IPS DF 6.9 (cell line): ENCODE measurements at regions not wholly inside any gene's neighbourhood (a gene's known extent, or its start where the extent isn't known, plus 50 kb on each side); places are given as distances from the start of the nearest gene placed in this dataset.

Source experiments
- DNase-seq: peaks from one replicate; pipeline ENCODE4 v3.0.0-alpha.2; 2013; ENCODE audit warnings: low read depth, low spot score
- H3K27ac ChIP-seq: one replicate; pipeline ENCODE4 v1.5.1; 2013; ENCODE audit warnings: low read length, control low read depth
- H3K27me3 ChIP-seq: 2 replicates; pipeline ENCODE4 v1.6.1; 2013; ENCODE audit warnings: mild to moderate bottlenecking, low read length; ENCODE audit not compliant: control insufficient read depth, insufficient read depth
- H3K36me3 ChIP-seq: 2 replicates; pipeline ENCODE4 v1.6.1; 2013; ENCODE audit warnings: low read length; ENCODE audit not compliant: control insufficient read depth, insufficient read depth
- H3K4me1 ChIP-seq: 2 replicates; pipeline ENCODE4 v1.6.1; 2013; ENCODE audit warnings: low read length; ENCODE audit not compliant: control insufficient read depth, insufficient read depth
- H3K4me3 ChIP-seq: 2 replicates; pipeline ENCODE4 v1.5.1; 2013; ENCODE audit warnings: mild to moderate bottlenecking, low read length
- H3K9me3 ChIP-seq: 2 replicates; pipeline ENCODE4 v1.6.1; 2013; ENCODE audit warnings: low read length, inconsistent platforms; ENCODE audit not compliant: control insufficient read depth, insufficient read depth
- WGBS: extraction: QIAGEN DNeasy Blood & Tissue Kit; methylation state at CpG from one replicate; pipeline ENCODE4 v1.1.7; 2013; ENCODE audit warnings: mixed read lengths, missing lambda C conversion rate; ENCODE audit not compliant: insufficient read length, insufficient coverage; 5-methylcytosine and 5-hydroxymethylcytosine counted together

GRCh38 chr11:59302991-59303390 lies 55.7 kb upstream of the OR5AN1 start:
- no peak overlapping the region for H3K4me3 ChIP-seq
- no peak for DNase-seq
- no CpG with 5 or more reads among the region's 1 CpG for WGBS

GRCh38 chr11:59295435-59295834 lies 63.3 kb upstream of the OR5AN1 start:
- H3K4me3 ChIP-seq = no peak overlapping the region
- no peaks in the 10 kb centered on the region for H3K4me1 ChIP-seq
- no peak for DNase-seq
- no peak overlapping the region for H3K27ac ChIP-seq
- no peaks in the 10 kb centered on the region; the same call in 1 of the 2 replicates for H3K9me3 ChIP-seq
- H3K36me3 ChIP-seq = no peaks in the 10 kb centered on the region
- no peaks in the 10 kb centered on the region for H3K27me3 ChIP-seq

More at GRCh38 chr11:59302991-59303390, 55.7 kb upstream of the OR5AN1 start:
- Histone ChIP-seq H3K27me3 (no peaks in the 10 kb centered on the region), H3K4me1 (no peaks in the 10 kb centered on the region), H3K36me3 (no peaks in the 10 kb centered on the region), H3K27ac (no peak overlapping the region), H3K9me3 (no peaks in the 10 kb centered on the region)

DNA sequence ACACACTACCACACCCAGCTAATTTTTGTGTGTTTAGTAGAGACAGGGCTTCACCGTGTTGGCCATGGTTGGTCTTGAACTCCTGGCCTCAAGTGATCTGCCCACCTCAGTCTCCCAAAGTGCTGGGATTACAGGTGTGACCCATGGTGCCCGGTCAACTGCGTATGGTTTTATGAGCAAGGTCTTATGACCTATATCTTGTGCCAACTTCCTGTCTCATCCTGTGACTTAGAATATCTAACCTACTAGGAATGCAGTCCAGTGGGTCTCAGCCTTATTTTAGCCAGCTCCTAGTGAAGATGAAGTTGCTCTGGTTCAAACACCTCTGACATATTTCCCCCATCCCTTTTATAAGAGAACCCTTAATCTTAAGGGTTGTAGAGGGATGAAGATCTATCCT lies 66.1 kb upstream of the OR5AN1 start:
- Histone ChIP-seq H3K4me1 (no peaks in the 10 kb centered on the region), H3K27me3 (no peaks in the 10 kb centered on the region), H3K9me3 (no peaks in the 10 kb centered on the region; the same call in 1 of the 2 replicates), H3K36me3 (no peaks in the 10 kb centered on the region), H3K27ac (no peak overlapping the region), H3K4me3 (no peak overlapping the region)
- no CpG with 5 or more reads among the region's 3 CpGs for WGBS
- no peak for DNase-seq

GRCh38 chr11:59291228-59291627 lies 67.5 kb upstream of the OR5AN1 start:
- Histone ChIP-seq H3K27me3 (no peaks in the 10 kb centered on the region), H3K36me3 (no peaks in the 10 kb centered on the region), H3K4me3 (no peak overlapping the region), H3K9me3 (no peaks in the 10 kb centered on the region; the same call in 1 of the 2 replicates), H3K4me1 (no peaks in the 10 kb centered on the region), H3K27ac (no peak overlapping the region)
- no peak for DNase-seq
- WGBS = no CpG with 5 or more reads among the region's 3 CpGs

GRCh38 chr11:59289356-59290181 lies 69.1 kb upstream of the OR5AN1 start:
- WGBS = no CpG with 5 or more reads among the region's 4 CpGs
- Histone ChIP-seq H3K27me3 (no peaks in the 10 kb centered on the region), H3K27ac (no peak overlapping the region), H3K36me3 (no peaks in the 10 kb centered on the region), H3K4me3 (no peak overlapping the region), H3K9me3 (no peaks in the 10 kb centered on the region; the same call in 1 of the 2 replicates), H3K4me1 (no peaks in the 10 kb centered on the region)
- no peak for DNase-seq

GRCh38 chr11:59285716-59286260 lies 72.9 kb upstream of the OR5AN1 start:
- Histone ChIP-seq H3K4me1 (no peaks in the 10 kb centered on the region), H3K4me3 (no peak overlapping the region), H3K36me3 (no peaks in the 10 kb centered on the region), H3K27me3 (no peaks in the 10 kb centered on the region), H3K9me3 (no peaks in the 10 kb centered on the region), H3K27ac (no peak overlapping the region)
- DNase-seq = no peak
- no CpG with 5 or more reads among the region's 2 CpGs for WGBS

DNA sequence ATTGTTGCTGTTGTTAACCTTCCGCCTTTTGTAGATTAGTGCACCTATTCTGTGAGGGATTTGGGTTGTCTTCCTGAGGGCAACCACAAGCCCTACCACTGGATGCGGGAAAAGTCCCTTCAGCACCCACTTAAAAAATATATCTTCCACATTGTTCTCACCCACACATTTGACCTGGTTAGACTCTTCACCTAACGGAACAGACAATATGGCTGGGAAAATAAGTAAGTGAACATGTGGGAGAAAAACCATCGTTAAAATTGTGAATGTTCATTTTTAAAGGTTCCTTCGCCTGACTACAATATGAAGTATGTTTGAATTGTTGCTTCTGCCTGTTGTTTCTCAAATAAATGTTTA lies 72.0 kb upstream of the MPEG1 start:
- Histone ChIP-seq H3K27me3 (no peaks in the 10 kb centered on the region), H3K4me1 (no peaks in the 10 kb centered on the region), H3K36me3 (no peaks in the 10 kb centered on the region), H3K4me3 (no peak overlapping the region), H3K9me3 (no peaks in the 10 kb centered on the region), H3K27ac (no peak overlapping the region)
- DNase-seq = no peak
- no CpG with 5 or more reads among the region's 5 CpGs for WGBS

- DNase-seq = peak; percentile 27
- Histone ChIP-seq H3K36me3 (no peaks in the 10 kb centered on the region), H3K27ac (no peak overlapping the region), H3K27me3 (no peaks in the 10 kb centered on the region), H3K4me3 (no peak overlapping the region), H3K9me3 (no peaks in the 10 kb centered on the region), H3K4me1 (no peaks in the 10 kb centered on the region)
- no CpG with 5 or more reads among the region's 14 CpGs for WGBS
Observed at GRCh38 chr11:59283825-59284772, 71.4 kb upstream of the MPEG1 start.

GRCh38 chr11:59283311-59283710 lies 70.6 kb upstream of the MPEG1 start:
- Histone ChIP-seq H3K4me3 (no peak overlapping the region), H3K4me1 (no peaks in the 10 kb centered on the region), H3K36me3 (no peaks in the 10 kb centered on the region), H3K9me3 (no peaks in the 10 kb centered on the region), H3K27ac (no peak overlapping the region), H3K27me3 (no peaks in the 10 kb centered on the region)
- DNase-seq = no peak
- no CpG with 5 or more reads among the region's 4 CpGs for WGBS

GRCh38 chr11:59281177-59281576 lies 68.5 kb upstream of the MPEG1 start:
- no peak for DNase-seq
- H3K27ac ChIP-seq = no peak overlapping the region
- no CpG with 5 or more reads among the region's 2 CpGs for WGBS
- H3K36me3 ChIP-seq = no peaks in the 10 kb centered on the region
- no peaks in the 10 kb centered on the region for H3K4me1 ChIP-seq
- no peaks in the 10 kb centered on the region for H3K9me3 ChIP-seq
- H3K4me3 ChIP-seq = no peak overlapping the region
- H3K27me3 ChIP-seq = no peaks in the 10 kb centered on the region
